NCI-H510A treated with DMSO at 0.1 percent for 48 hours (cell line): ENCODE measurements at regions not wholly inside any gene's neighbourhood (a gene's known extent, or its start where the extent isn't known, plus 50 kb on each side); places are given as distances from the start of the nearest gene placed in this dataset.

ENCODE experiments used
- DNase-seq: peaks from one replicate; lab custom pipeline; 2025; lab: John Stamatoyannopoulos, UW

- no peak for DNase-seq
Observed at GRCh38 chr6:142561511-142562265, 259.9 kb downstream of the ADGRG6 start.

GRCh38 chr6:142562865-142563264 is 261.1 kb downstream of the ADGRG6 start:
- no peak for DNase-seq

GRCh38 chr6:142566628-142567396 is 265.0 kb downstream of the ADGRG6 start:
- peak; percentile 1 for DNase-seq

GRCh38 chr6:142567461-142567860 is 265.7 kb downstream of the ADGRG6 start:
- DNase-seq, result no peak

- DNase-seq, result no peak
Observed at GRCh38 chr6:142568857-142569597, 267.2 kb downstream of the ADGRG6 start.

- no peak for DNase-seq
Observed at GRCh38 chr6:142569676-142570075, 267.9 kb downstream of the ADGRG6 start.

- no peak for DNase-seq
Observed at GRCh38 chr6:142570221-142570671, 268.4 kb downstream of the ADGRG6 start.

GRCh38 chr6:142592876-142593275 is 291.1 kb downstream of the ADGRG6 start:
- DNase-seq, result no peak

GRCh38 chr6:142597836-142598235 is 296.0 kb downstream of the ADGRG6 start:
- no peak for DNase-seq

- no peak for DNase-seq
Observed at GRCh38 chr6:142601427-142601826, 299.6 kb downstream of the ADGRG6 start.

GRCh38 chr6:142602972-142603371 is 301.2 kb downstream of the ADGRG6 start:
- no peak for DNase-seq

GRCh38 chr6:142605922-142606485 is 304.2 kb downstream of the ADGRG6 start:
- no peak for DNase-seq

- no peak for DNase-seq
Observed at GRCh38 chr6:142612956-142613355, 311.1 kb downstream of the ADGRG6 start.

- DNase-seq, result no peak
Observed at GRCh38 chr6:142613981-142614380, 312.2 kb downstream of the ADGRG6 start.

GRCh38 chr6:142617158-142617557 is 315.4 kb downstream of the ADGRG6 start:
- DNase-seq, result no peak

GRCh38 chr6:142621822-142622221 is 320.0 kb downstream of the ADGRG6 start:
- no peak for DNase-seq

- DNase-seq, result no peak
Observed at GRCh38 chr6:142624978-142625715, 319.8 kb downstream of the HIVEP2 start.

- no peak for DNase-seq
Observed at GRCh38 chr6:142627474-142627873, 317.5 kb downstream of the HIVEP2 start.

- DNase-seq, result no peak
Observed at GRCh38 chr6:142631517-142632385, 313.2 kb downstream of the HIVEP2 start.

GRCh38 chr6:142633317-142633716 is 311.7 kb downstream of the HIVEP2 start:
- DNase-seq, result no peak

- DNase-seq, result no peak
Observed at GRCh38 chr6:142635130-142635529, 309.8 kb downstream of the HIVEP2 start.
